ENCODE measurements at regions not wholly inside any gene's neighbourhood (a gene's known extent, or its start where the extent isn't known, plus 50 kb on each side); places are given as distances from the start of the nearest gene placed in this dataset.
"Not testable (repeated sequence)": the region's sequence is repeated elsewhere in the genome, so short reads cannot be mapped to it uniquely, and the experiment has no call there.

DNA sequence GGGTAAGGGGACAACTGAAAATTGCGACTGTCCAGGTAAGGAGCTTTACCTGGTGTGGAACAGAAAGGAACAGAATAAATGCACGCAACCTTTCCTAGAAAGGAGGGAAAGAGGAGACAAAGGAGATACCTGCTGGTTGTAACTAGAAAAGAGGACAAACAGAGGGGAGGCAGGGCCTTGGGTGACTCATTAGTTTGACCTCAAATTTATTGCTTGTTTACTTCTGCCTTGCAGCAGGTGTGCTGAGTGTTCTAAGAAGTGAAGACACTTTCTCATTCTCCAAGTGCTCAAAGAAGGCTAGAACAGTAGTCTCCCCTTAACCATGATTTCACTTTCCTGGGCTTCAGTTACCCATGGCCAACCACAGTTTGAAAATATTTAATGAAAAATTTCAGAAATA, 123.1 kb upstream of the BOD1L1 start:
- Histone ChIP-seq H3K9ac (no peak overlapping the region), H3F3A (replicated peaks; ENCODE audit: insufficient read depth) (no peaks in the 10 kb centered on the region), H2AFZ (ENCODE audit: low read depth) (no peak overlapping the region), H4K20me1 (ENCODE audit: insufficient read depth) (no peaks in the 10 kb centered on the region), H3K27me3 (ENCODE audit: insufficient read depth) (no peaks in the 10 kb centered on the region), H3K36me3 (replicated peaks in 1 of 2; ENCODE audit: control insufficient read depth in 1 of 2, insufficient read depth in 2 of 2, low read length in 1 of 2) (no peaks in the 10 kb centered on the region), H3K79me2 (ENCODE audit: insufficient read depth) (no peaks in the 10 kb centered on the region), H3K4me2 (no peak overlapping the region), H3K4me3 (ENCODE audit: low read depth in 2 of 2, low read length in 1 of 2) (no peak overlapping the region), H3K9me2 (no peaks in the 10 kb centered on the region), H3K4me1 (ENCODE audit: control insufficient read depth in 1 of 2, insufficient read depth in 2 of 2, low read depth in 1 of 2, low read length in 1 of 2) (no peaks in the 10 kb centered on the region), H3K9me3 (no peaks in the 10 kb centered on the region), H3K27ac (ENCODE audit: low read depth in 2 of 2, low read length in 1 of 2) (no peak overlapping the region)
- POLR2A ChIA-PET, result no interaction called here
- CTCF ChIA-PET, result no interaction called here
- TF ChIP-seq SIN3A (IDR thresholded peaks at IDR 0.05; ENCODE audit: borderline replicate concordance, low read depth, low read length), result no peak
- TF ChIP-seq, protein P1, sequence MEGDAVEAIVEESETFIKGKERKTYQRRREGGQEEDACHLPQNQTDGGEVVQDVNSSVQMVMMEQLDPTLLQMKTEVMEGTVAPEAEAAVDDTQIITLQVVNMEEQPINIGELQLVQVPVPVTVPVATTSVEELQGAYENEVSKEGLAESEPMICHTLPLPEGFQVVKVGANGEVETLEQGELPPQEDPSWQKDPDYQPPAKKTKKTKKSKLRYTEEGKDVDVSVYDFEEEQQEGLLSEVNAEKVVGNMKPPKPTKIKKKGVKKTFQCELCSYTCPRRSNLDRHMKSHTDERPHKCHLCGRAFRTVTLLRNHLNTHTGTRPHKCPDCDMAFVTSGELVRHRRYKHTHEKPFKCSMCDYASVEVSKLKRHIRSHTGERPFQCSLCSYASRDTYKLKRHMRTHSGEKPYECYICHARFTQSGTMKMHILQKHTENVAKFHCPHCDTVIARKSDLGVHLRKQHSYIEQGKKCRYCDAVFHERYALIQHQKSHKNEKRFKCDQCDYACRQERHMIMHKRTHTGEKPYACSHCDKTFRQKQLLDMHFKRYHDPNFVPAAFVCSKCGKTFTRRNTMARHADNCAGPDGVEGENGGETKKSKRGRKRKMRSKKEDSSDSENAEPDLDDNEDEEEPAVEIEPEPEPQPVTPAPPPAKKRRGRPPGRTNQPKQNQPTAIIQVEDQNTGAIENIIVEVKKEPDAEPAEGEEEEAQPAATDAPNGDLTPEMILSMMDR (IDR thresholded peaks at IDR 0.05), result no peak
- TF ChIP-seq NFIC (IDR thresholded peaks at IDR 0.05; ENCODE audit: borderline replicate concordance), result no peak
- TF ChIP-seq, protein P2, sequence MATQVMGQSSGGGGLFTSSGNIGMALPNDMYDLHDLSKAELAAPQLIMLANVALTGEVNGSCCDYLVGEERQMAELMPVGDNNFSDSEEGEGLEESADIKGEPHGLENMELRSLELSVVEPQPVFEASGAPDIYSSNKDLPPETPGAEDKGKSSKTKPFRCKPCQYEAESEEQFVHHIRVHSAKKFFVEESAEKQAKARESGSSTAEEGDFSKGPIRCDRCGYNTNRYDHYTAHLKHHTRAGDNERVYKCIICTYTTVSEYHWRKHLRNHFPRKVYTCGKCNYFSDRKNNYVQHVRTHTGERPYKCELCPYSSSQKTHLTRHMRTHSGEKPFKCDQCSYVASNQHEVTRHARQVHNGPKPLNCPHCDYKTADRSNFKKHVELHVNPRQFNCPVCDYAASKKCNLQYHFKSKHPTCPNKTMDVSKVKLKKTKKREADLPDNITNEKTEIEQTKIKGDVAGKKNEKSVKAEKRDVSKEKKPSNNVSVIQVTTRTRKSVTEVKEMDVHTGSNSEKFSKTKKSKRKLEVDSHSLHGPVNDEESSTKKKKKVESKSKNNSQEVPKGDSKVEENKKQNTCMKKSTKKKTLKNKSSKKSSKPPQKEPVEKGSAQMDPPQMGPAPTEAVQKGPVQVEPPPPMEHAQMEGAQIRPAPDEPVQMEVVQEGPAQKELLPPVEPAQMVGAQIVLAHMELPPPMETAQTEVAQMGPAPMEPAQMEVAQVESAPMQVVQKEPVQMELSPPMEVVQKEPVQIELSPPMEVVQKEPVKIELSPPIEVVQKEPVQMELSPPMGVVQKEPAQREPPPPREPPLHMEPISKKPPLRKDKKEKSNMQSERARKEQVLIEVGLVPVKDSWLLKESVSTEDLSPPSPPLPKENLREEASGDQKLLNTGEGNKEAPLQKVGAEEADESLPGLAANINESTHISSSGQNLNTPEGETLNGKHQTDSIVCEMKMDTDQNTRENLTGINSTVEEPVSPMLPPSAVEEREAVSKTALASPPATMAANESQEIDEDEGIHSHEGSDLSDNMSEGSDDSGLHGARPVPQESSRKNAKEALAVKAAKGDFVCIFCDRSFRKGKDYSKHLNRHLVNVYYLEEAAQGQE (IDR thresholded peaks at IDR 0.05; ENCODE audit: low read depth, low read length), result no peak
- TF ChIP-seq RFX5 (IDR thresholded peaks at IDR 0.05; ENCODE audit: low read length), result no peak
- TF ChIP-seq NRF1 (IDR thresholded peaks at IDR 0.05; ENCODE audit: low read depth, low read length), result no peak
- TF ChIP-seq, protein P3, sequence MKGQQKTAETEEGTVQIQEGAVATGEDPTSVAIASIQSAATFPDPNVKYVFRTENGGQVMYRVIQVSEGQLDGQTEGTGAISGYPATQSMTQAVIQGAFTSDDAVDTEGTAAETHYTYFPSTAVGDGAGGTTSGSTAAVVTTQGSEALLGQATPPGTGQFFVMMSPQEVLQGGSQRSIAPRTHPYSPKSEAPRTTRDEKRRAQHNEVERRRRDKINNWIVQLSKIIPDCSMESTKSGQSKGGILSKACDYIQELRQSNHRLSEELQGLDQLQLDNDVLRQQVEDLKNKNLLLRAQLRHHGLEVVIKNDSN (IDR thresholded peaks at IDR 0.05; ENCODE audit: borderline replicate concordance, low read depth), result no peak
- no peak for TF ChIP-seq EP300 (IDR thresholded peaks at IDR 0.05; ENCODE audit: borderline replicate concordance in 1 of 2, low read depth in 1 of 2, low read length in 1 of 2)
- TF ChIP-seq YY1 (IDR thresholded peaks at IDR 0.05; ENCODE audit: low read depth), result no peak
- TF ChIP-seq FOXJ3 (CRISPR knock-in tag; IDR thresholded peaks at IDR 0.05), result no peak
- TF ChIP-seq SMC3 (IDR thresholded peaks at IDR 0.05; ENCODE audit: low read depth, low read length), result no peak
- TF ChIP-seq POLR2AphosphoS5 (IDR thresholded peaks at IDR 0.05; ENCODE audit: low read depth, low read length), result no peak
- no peak for TF ChIP-seq GABPA (IDR thresholded peaks at IDR 0.05; ENCODE audit: low read depth)
- TF ChIP-seq, protein P4, sequence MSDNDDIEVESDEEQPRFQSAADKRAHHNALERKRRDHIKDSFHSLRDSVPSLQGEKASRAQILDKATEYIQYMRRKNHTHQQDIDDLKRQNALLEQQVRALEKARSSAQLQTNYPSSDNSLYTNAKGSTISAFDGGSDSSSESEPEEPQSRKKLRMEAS (IDR thresholded peaks at IDR 0.05; ENCODE audit: low read depth), result no peak
- TF ChIP-seq TAF1 (IDR thresholded peaks at IDR 0.05; ENCODE audit: borderline replicate concordance, low read depth, low read length), result no peak
- no peak for TF ChIP-seq GATA2 (CRISPR knock-in tag; IDR thresholded peaks at IDR 0.05)
- TF ChIP-seq MEF2A (IDR thresholded peaks at IDR 0.05; ENCODE audit: borderline replicate concordance, low read depth), result no peak
- 23% methylated on average over 2 of the region's 2 CpGs for WGBS (ENCODE audit: low lambda C conversion rate)
- DNase-seq, result no peak

DNA sequence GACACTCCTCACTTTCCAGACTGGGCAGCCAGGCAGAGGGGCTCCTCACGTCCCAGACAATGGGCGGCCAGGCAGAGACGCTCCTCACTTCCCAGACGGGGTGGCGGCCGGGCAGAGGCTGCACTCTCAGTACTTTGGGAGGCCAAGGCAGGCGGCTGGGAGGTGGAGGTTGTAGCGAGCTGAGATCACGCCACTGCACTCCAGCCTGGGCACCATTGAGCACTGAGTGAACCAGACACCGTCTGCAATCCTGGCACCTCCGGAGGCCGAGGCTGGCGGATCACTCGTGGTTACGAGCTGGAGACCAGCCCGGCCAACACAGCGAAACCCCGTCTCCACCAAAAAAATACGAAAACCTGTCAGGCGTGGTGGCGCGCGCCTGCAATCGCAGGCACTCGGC, 134.1 kb upstream of the BOD1L1 start:
- H3F3A ChIP-seq (replicated peaks; ENCODE audit: insufficient read depth); H3K79me2 ChIP-seq (ENCODE audit: insufficient read depth); H3K9ac ChIP-seq; DNase-seq; POLR2A ChIA-PET; H3K9me3 ChIP-seq; H3K36me3 ChIP-seq (replicated peaks in 1 of 2; ENCODE audit: control insufficient read depth in 1 of 2, insufficient read depth in 2 of 2, low read length in 1 of 2); H3K9me2 ChIP-seq; H3K4me3 ChIP-seq (ENCODE audit: low read depth in 2 of 2, low read length in 1 of 2); H3K27ac ChIP-seq (ENCODE audit: low read depth in 2 of 2, low read length in 1 of 2); H3K27me3 ChIP-seq (ENCODE audit: insufficient read depth); H2AFZ ChIP-seq (ENCODE audit: low read depth); H4K20me1 ChIP-seq (ENCODE audit: insufficient read depth); H3K4me1 ChIP-seq (ENCODE audit: control insufficient read depth in 1 of 2, insufficient read depth in 2 of 2, low read depth in 1 of 2, low read length in 1 of 2); H3K4me2 ChIP-seq; CTCF ChIA-PET: not testable (repeated sequence)
- WGBS (ENCODE audit: low lambda C conversion rate), result 87% methylated on average over 15 of the region's 25 CpGs

Measured in SK-N-SH (cell line).